Left lung (tissue), 4 donors: ENCODE measurements at regions not wholly inside any gene's neighbourhood (a gene's known extent, or its start where the extent isn't known, plus 50 kb on each side); places are given as distances from the start of the nearest gene placed in this dataset.

Experiments used
- ATAC-seq: fragments of 200-7000 bp; cut with Tn5 transposase; one replicate; pipeline ENCODE4 v1.9.1; 2020; ENCODE audit warnings: moderate library complexity
- DNase-seq, 4 donors: peaks; one replicate each; pipeline ENCODE4 v3.0.0-alpha.2; 2013 to 2020
- H3K27ac ChIP-seq, 2 donors: fragments of 200-600 bp; sonication (generic) in 1 of 2; one replicate each; pipeline versions ENCODE4 v1.5.0 to v1.8.0; 2020 to 2021
- H3K27me3 ChIP-seq, 2 donors: fragments of 200-600 bp; sonication (generic) in 1 of 2; one replicate each; pipeline versions ENCODE4 v1.5.0 to v1.8.0; 2020 to 2021
- H3K36me3 ChIP-seq, 2 donors: fragments of 200-600 bp; sonication (generic) in 1 of 2; one replicate each; pipeline versions ENCODE4 v1.5.0 to v1.8.0; 2020 to 2021
- H3K4me1 ChIP-seq, 2 donors: fragments of 200-600 bp; one replicate each; pipeline ENCODE4 v1.8.0; 2021
- H3K4me3 ChIP-seq, 2 donors: fragments of 200-600 bp; sonication (generic) in 1 of 2; one replicate each; pipeline versions ENCODE4 v1.5.0 to v1.8.0; 2020 to 2021; ENCODE audit warnings: mild to moderate bottlenecking in 1 of 2
- H3K9me3 ChIP-seq, 2 donors: fragments of 200-600 bp; sonication (generic) in 1 of 2; one replicate each; pipeline versions ENCODE4 v1.5.0 to v1.8.0; 2020 to 2021
- CTCF ChIP-seq, 2 donors: fragments of 200-600 bp; sonication (generic) in 1 of 2; IDR thresholded peaks; one replicate each; pipeline versions ENCODE4 v1.5.0 to v1.8.0; 2021; ENCODE audit warnings: antibody characterized with exemption in 2 of 2
- intact Hi-C, 2 donors: fragments of 100-400 bp; cut with DNase I; formaldehyde crosslinking; loops; one replicate each; pipeline versions ENCODE4 v1.11.2 to v1.14.2; 2022
- donor health status: DM: no; HTN: yes; CAD: no.
- donor health status: DM: no; HTN: no; CAD: no.

- no peaks in the 10 kb centered on the region for H3K36me3 ChIP-seq
- H3K9me3 ChIP-seq: peaks cover 0 to 7% of the 10 kb centered on the region in 2 donors
- DNase-seq (no peak), ATAC-seq (no peak)
- no peak overlapping the region for H3K4me3 ChIP-seq
- H3K27me3 ChIP-seq: no peaks in the 10 kb centered on the region
- H3K4me1 ChIP-seq: no peaks in the 10 kb centered on the region
- no peak overlapping the region for H3K27ac ChIP-seq
- TF ChIP-seq CTCF (IDR thresholded peaks at IDR 0.05): no peak
- intact Hi-C loops: no loop called here
Measured at GRCh38 chr5:75965292-75965691, 117.9 kb upstream of the SV2C start.

GRCh38 chr5:75964008-75964407, 119.2 kb upstream of the SV2C start:
- Histone ChIP-seq H3K27ac (no peak overlapping the region), H3K4me3 (no peak overlapping the region), H3K9me3 (peaks cover 0 to 3% of the 10 kb centered on the region in 2 donors), H3K27me3 (no peaks in the 10 kb centered on the region), H3K4me1 (no peaks in the 10 kb centered on the region), H3K36me3 (no peaks in the 10 kb centered on the region)
- DNase-seq (no peak), ATAC-seq (no peak)
- TF ChIP-seq CTCF (IDR thresholded peaks at IDR 0.05): no peak
- intact Hi-C loops: no loop called here

- Histone ChIP-seq H3K9me3 (peaks cover 0 to under 1% of the 10 kb centered on the region in 2 donors), H3K27ac (no peak overlapping the region), H3K4me3 (no peak overlapping the region), H3K27me3 (no peaks in the 10 kb centered on the region), H3K36me3 (no peaks in the 10 kb centered on the region), H3K4me1 (no peaks in the 10 kb centered on the region)
- ATAC-seq (no peak), DNase-seq (no peak)
- no peak for TF ChIP-seq CTCF (IDR thresholded peaks at IDR 0.05)
- intact Hi-C loops: no loop called here
Measured at GRCh38 chr5:75963554-75963953, 119.6 kb upstream of the SV2C start.

- Histone ChIP-seq H3K36me3 (no peaks in the 10 kb centered on the region), H3K27ac (no peak overlapping the region), H3K9me3 (peaks cover 0 to 5% of the 10 kb centered on the region in 2 donors), H3K27me3 (no peaks in the 10 kb centered on the region), H3K4me3 (no peak overlapping the region), H3K4me1 (no peaks in the 10 kb centered on the region)
- DNase-seq: no peak
- ATAC-seq: no peak
- TF ChIP-seq CTCF (IDR thresholded peaks at IDR 0.05): no peak
- intact Hi-C loops: no loop called here
Measured at GRCh38 chr5:75961818-75962217, 121.4 kb upstream of the SV2C start.

- TF ChIP-seq CTCF (IDR thresholded peaks at IDR 0.05): no peak
- Histone ChIP-seq H3K27ac (no peak overlapping the region), H3K4me1 (no peaks in the 10 kb centered on the region), H3K9me3 (peaks cover 0 to 5% of the 10 kb centered on the region in 2 donors), H3K4me3 (no peak overlapping the region), H3K27me3 (no peaks in the 10 kb centered on the region), H3K36me3 (no peaks in the 10 kb centered on the region)
- DNase-seq (no peak), ATAC-seq (no peak)
- intact Hi-C loops: no loop called here
Measured at GRCh38 chr5:75960129-75960528, 123.1 kb upstream of the SV2C start.
